Muscle layer of colon (tissue), 2 donors: ENCODE measurements at regions not wholly inside any gene's neighbourhood (a gene's known extent, or its start where the extent isn't known, plus 50 kb on each side); places are given as distances from the start of the nearest gene placed in this dataset.

Experiments used
- H3K27ac ChIP-seq: one replicate; pipeline ENCODE4 v1.7.0; 2013; ENCODE audit warnings: low read depth, mild to moderate bottlenecking, low read length, moderate library complexity
- H3K27me3 ChIP-seq, 2 donors: one replicate each; pipeline ENCODE4 v1.7.0; 2013; ENCODE audit warnings: low read length in 2 of 2, mild to moderate bottlenecking in 2 of 2; ENCODE audit not compliant: insufficient read depth in 2 of 2, control insufficient read depth in 1 of 2
- H3K36me3 ChIP-seq: one replicate; pipeline ENCODE4 v1.7.0; 2013; ENCODE audit warnings: mild to moderate bottlenecking, low read length; ENCODE audit not compliant: insufficient read depth
- H3K4me1 ChIP-seq: one replicate; pipeline ENCODE4 v1.7.0; 2013; ENCODE audit warnings: mild to moderate bottlenecking, low read length; ENCODE audit not compliant: insufficient read depth
- H3K4me3 ChIP-seq, 2 donors: one replicate each; pipeline ENCODE4 v1.7.0; 2013; ENCODE audit warnings: low read length in 2 of 2, low read depth in 1 of 2, mild to moderate bottlenecking in 1 of 2, moderate library complexity in 1 of 2
- H3K9ac ChIP-seq: one replicate; pipeline ENCODE4 v1.7.0; 2013; ENCODE audit warnings: low read length
- H3K9me3 ChIP-seq: one replicate; pipeline ENCODE4 v1.7.0; 2013; ENCODE audit warnings: mild to moderate bottlenecking, low read length
- donor health status: abdominal sarcoma.
- donor health status: Adenocarcinoma of cecum.

- no peak overlapping the region for H3K27ac ChIP-seq
- no peak overlapping the region for H3K4me3 ChIP-seq
- H3K4me1 ChIP-seq = no peaks in the 10 kb centered on the region
- H3K27me3 ChIP-seq = no peaks in the 10 kb centered on the region
- no peaks in the 10 kb centered on the region for H3K9me3 ChIP-seq
- H3K9ac ChIP-seq = no peak overlapping the region
- no peaks in the 10 kb centered on the region for H3K36me3 ChIP-seq
Observed at GRCh38 chr6:21355638-21356037, 237.9 kb upstream of the SOX4 start.

- H3K9me3 ChIP-seq = no peaks in the 10 kb centered on the region
- H3K27me3 ChIP-seq = no peaks in the 10 kb centered on the region
- no peak overlapping the region for H3K4me3 ChIP-seq
- no peak overlapping the region for H3K27ac ChIP-seq
- no peak overlapping the region for H3K9ac ChIP-seq
- no peaks in the 10 kb centered on the region for H3K4me1 ChIP-seq
- no peaks in the 10 kb centered on the region for H3K36me3 ChIP-seq
Observed at GRCh38 chr6:21357262-21357661, 236.3 kb upstream of the SOX4 start.

GRCh38 chr6:21359926-21360325 lies 233.6 kb upstream of the SOX4 start:
- Histone ChIP-seq H3K36me3 (no peaks in the 10 kb centered on the region), H3K27ac (no peak overlapping the region), H3K4me3 (no peak overlapping the region), H3K9me3 (no peaks in the 10 kb centered on the region), H3K9ac (no peak overlapping the region), H3K27me3 (no peaks in the 10 kb centered on the region), H3K4me1 (no peaks in the 10 kb centered on the region)

GRCh38 chr6:21360336-21360735 lies 233.2 kb upstream of the SOX4 start:
- Histone ChIP-seq H3K4me3 (no peak overlapping the region), H3K36me3 (no peaks in the 10 kb centered on the region), H3K9ac (no peak overlapping the region), H3K9me3 (no peaks in the 10 kb centered on the region), H3K27me3 (no peaks in the 10 kb centered on the region), H3K27ac (no peak overlapping the region), H3K4me1 (no peaks in the 10 kb centered on the region)

GRCh38 chr6:21367148-21367547 lies 226.4 kb upstream of the SOX4 start:
- H3K9me3 ChIP-seq = no peaks in the 10 kb centered on the region
- no peak overlapping the region for H3K4me3 ChIP-seq
- H3K4me1 ChIP-seq = peaks cover 9% of the 10 kb centered on the region
- no peaks in the 10 kb centered on the region for H3K27me3 ChIP-seq
- no peak overlapping the region for H3K27ac ChIP-seq
- H3K9ac ChIP-seq = no peak overlapping the region
- no peaks in the 10 kb centered on the region for H3K36me3 ChIP-seq

GRCh38 chr6:21367649-21368154 lies 225.8 kb upstream of the SOX4 start:
- H3K4me3 ChIP-seq = no peak overlapping the region
- H3K27me3 ChIP-seq = no peaks in the 10 kb centered on the region
- peaks cover 10% of the 10 kb centered on the region for H3K4me1 ChIP-seq
- no peak overlapping the region for H3K27ac ChIP-seq
- H3K36me3 ChIP-seq = no peaks in the 10 kb centered on the region
- H3K9ac ChIP-seq = no peak overlapping the region
- no peaks in the 10 kb centered on the region for H3K9me3 ChIP-seq

- H3K9me3 ChIP-seq = no peaks in the 10 kb centered on the region
- H3K36me3 ChIP-seq = no peaks in the 10 kb centered on the region
- H3K9ac ChIP-seq = no peak overlapping the region
- H3K4me1 ChIP-seq = peaks cover 10% of the 10 kb centered on the region
- H3K27me3 ChIP-seq = no peaks in the 10 kb centered on the region
- no peak overlapping the region for H3K4me3 ChIP-seq
- H3K27ac ChIP-seq = no peak overlapping the region
Observed at GRCh38 chr6:21371061-21371460, 222.5 kb upstream of the SOX4 start.

- no peak overlapping the region for H3K4me3 ChIP-seq
- H3K27ac ChIP-seq = no peak overlapping the region
- no peak overlapping the region for H3K9ac ChIP-seq
Observed at GRCh38 chr6:21371676-21372171, 221.8 kb upstream of the SOX4 start.

GRCh38 chr6:21375151-21376116 lies 218.1 kb upstream of the SOX4 start:
- H3K9me3 ChIP-seq = no peaks in the 10 kb centered on the region
- H3K4me1 ChIP-seq = peaks cover 10% of the 10 kb centered on the region
- H3K4me3 ChIP-seq = no peak overlapping the region
- no peaks in the 10 kb centered on the region for H3K27me3 ChIP-seq
- H3K9ac ChIP-seq = no peak overlapping the region
- H3K27ac ChIP-seq = no peak overlapping the region
- H3K36me3 ChIP-seq = no peaks in the 10 kb centered on the region

More at GRCh38 chr6:21371676-21372171, 221.8 kb upstream of the SOX4 start:
- no peaks in the 10 kb centered on the region for H3K9me3 ChIP-seq
- peaks cover 10% of the 10 kb centered on the region for H3K4me1 ChIP-seq
- H3K27me3 ChIP-seq = no peaks in the 10 kb centered on the region
- no peaks in the 10 kb centered on the region for H3K36me3 ChIP-seq

GRCh38 chr6:21377356-21377755 lies 216.2 kb upstream of the SOX4 start:
- H3K27me3 ChIP-seq = no peaks in the 10 kb centered on the region
- H3K9me3 ChIP-seq = no peaks in the 10 kb centered on the region
- no peak overlapping the region for H3K9ac ChIP-seq
- no peaks in the 10 kb centered on the region for H3K36me3 ChIP-seq
- H3K4me1 ChIP-seq = no peaks in the 10 kb centered on the region
- H3K4me3 ChIP-seq = no peak overlapping the region
- no peak overlapping the region for H3K27ac ChIP-seq

- Histone ChIP-seq H3K4me1 (no peaks in the 10 kb centered on the region), H3K27me3 (no peaks in the 10 kb centered on the region), H3K27ac (no peak overlapping the region), H3K4me3 (no peak overlapping the region), H3K9ac (no peak overlapping the region), H3K9me3 (no peaks in the 10 kb centered on the region), H3K36me3 (no peaks in the 10 kb centered on the region)
Observed at GRCh38 chr6:21381331-21381963, 212.1 kb upstream of the SOX4 start.
